RWPE2 (cell line): ENCODE measurements at regions not wholly inside any gene's neighbourhood (a gene's known extent, or its start where the extent isn't known, plus 50 kb on each side); places are given as distances from the start of the nearest gene placed in this dataset.

Experiments used
- ATAC-seq: fragments of 200-7000 bp; cut with Tn5 transposase; 3 replicates; pipeline ENCODE4 v1.9.1; 2021; ENCODE audit warnings: low read depth
- DNase-seq: peaks from one replicate; pipeline ENCODE4 v3.0.0-alpha.2; 2020; ENCODE audit warnings: low spot score
- H3K27ac ChIP-seq: fragments of 450-650 bp; 2 replicates; pipeline ENCODE4 v1.5.1; 2017; ENCODE audit warnings: mild to moderate bottlenecking; ENCODE audit not compliant: poor library complexity, severe bottlenecking
- H3K27me3 ChIP-seq: fragments of 250-450 bp; sonication (Bioruptor Pico); 2 replicates; pipeline ENCODE4 v1.5.1; 2021; ENCODE audit warnings: mild to moderate bottlenecking, moderate library complexity; ENCODE audit not compliant: insufficient read depth, poor library complexity, severe bottlenecking
- H3K36me3 ChIP-seq: fragments of 250-450 bp; sonication (Bioruptor Pico); 2 replicates; pipeline ENCODE4 v1.5.1; 2020; ENCODE audit warnings: low read depth, mild to moderate bottlenecking, moderate library complexity
- H3K4me1 ChIP-seq: fragments of 250-450 bp; sonication (Bioruptor Pico); 2 replicates; pipeline ENCODE4 v1.5.1; 2021; ENCODE audit warnings: mild to moderate bottlenecking, moderate library complexity; ENCODE audit not compliant: insufficient read depth, poor library complexity, severe bottlenecking
- H3K4me3 ChIP-seq: fragments of 250-450 bp; sonication (Bioruptor Pico); 2 replicates; pipeline ENCODE4 v1.5.1; 2021; ENCODE audit warnings: mild to moderate bottlenecking, moderate library complexity; ENCODE audit not compliant: severe bottlenecking
- H3K9me3 ChIP-seq: fragments of 250-450 bp; sonication (Bioruptor Pico); 2 replicates; pipeline ENCODE4 v1.5.1; 2021; ENCODE audit warnings: mild to moderate bottlenecking, moderate library complexity; ENCODE audit not compliant: severe bottlenecking
- TF ChIP-seq, protein P1 (sequence below): fragments of 450-650 bp; IDR thresholded peaks from one replicate; pipeline ENCODE4 v1.5.1; 2017; ENCODE audit warnings: mild to moderate bottlenecking, moderate library complexity; ENCODE audit not compliant: poor library complexity, severe bottlenecking

DNA sequence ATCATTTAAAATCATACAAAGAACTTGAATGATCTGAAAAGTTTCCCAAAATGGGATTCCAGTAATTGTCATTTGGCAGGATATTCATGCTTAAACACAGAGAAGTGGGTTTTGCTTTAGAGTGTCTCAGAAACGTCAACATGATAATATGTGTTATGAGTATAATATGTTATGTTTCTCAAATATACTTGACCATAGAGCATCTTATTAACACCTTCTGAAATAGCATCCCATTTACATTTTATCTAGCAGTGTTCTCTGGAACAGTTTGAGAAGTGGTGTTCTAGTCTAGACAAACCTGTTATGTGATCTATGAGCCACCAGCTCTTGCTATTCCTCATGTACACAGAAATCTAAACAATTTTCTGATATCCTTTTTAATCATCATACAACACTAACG is 588.8 kb upstream of the PBX1 start:
- ATAC-seq (no peak), DNase-seq (no peak)
- H3K9me3 ChIP-seq: no peaks in the 10 kb centered on the region
- H3K27ac ChIP-seq: no peak overlapping the region
- H3K27me3 ChIP-seq: no peaks in the 10 kb centered on the region
- H3K4me1 ChIP-seq: no peaks in the 10 kb centered on the region
- no peaks in the 10 kb centered on the region for H3K36me3 ChIP-seq
- no peak overlapping the region for H3K4me3 ChIP-seq
- TF ChIP-seq, protein P1, sequence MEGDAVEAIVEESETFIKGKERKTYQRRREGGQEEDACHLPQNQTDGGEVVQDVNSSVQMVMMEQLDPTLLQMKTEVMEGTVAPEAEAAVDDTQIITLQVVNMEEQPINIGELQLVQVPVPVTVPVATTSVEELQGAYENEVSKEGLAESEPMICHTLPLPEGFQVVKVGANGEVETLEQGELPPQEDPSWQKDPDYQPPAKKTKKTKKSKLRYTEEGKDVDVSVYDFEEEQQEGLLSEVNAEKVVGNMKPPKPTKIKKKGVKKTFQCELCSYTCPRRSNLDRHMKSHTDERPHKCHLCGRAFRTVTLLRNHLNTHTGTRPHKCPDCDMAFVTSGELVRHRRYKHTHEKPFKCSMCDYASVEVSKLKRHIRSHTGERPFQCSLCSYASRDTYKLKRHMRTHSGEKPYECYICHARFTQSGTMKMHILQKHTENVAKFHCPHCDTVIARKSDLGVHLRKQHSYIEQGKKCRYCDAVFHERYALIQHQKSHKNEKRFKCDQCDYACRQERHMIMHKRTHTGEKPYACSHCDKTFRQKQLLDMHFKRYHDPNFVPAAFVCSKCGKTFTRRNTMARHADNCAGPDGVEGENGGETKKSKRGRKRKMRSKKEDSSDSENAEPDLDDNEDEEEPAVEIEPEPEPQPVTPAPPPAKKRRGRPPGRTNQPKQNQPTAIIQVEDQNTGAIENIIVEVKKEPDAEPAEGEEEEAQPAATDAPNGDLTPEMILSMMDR: no peak

DNA sequence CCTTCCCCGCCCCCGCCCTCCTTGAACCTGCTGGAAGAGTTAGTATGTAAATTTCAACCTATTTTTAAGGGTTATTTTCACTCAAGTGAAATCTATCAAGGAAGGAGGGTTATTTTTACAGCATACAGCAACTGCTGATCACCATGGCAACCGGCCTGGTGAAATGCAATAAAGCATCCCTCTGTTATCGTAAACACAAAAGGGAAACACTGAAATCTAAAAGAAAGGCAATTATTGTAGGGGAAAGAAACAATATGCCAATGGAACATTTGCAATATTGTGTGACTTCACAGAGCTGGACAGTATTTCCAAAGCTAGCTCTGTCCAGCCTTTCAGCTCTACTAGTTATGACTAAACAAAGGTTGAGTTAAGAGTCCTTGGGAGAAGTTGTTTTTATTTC is 588.3 kb upstream of the PBX1 start:
- TF ChIP-seq, protein P1: no peak
- Histone ChIP-seq H3K27ac (no peak overlapping the region), H3K27me3 (no peaks in the 10 kb centered on the region), H3K4me3 (no peak overlapping the region), H3K36me3 (no peaks in the 10 kb centered on the region), H3K9me3 (no peaks in the 10 kb centered on the region), H3K4me1 (no peaks in the 10 kb centered on the region)
- DNase-seq: no peak
- ATAC-seq: no peak

DNA sequence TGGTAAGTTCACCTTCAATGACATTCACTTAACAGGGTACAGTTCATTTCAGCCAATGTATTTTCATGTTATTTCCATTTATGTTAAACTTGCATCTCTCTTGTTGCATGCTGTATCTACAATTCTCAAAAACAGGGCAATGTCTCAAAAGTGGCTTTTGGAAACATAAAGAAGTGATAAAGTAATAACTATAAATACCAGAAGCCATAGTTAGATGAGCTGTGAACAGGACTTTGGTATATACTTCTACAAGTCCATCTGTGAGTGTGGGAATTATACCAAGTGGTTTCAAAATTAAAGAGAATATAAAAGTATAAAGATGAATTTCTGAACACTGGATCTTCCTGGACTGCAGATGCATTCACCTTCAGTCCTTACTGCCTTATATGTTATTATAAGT is 585.4 kb upstream of the PBX1 start:
- Histone ChIP-seq H3K27ac (no peak overlapping the region), H3K4me1 (no peaks in the 10 kb centered on the region), H3K4me3 (no peak overlapping the region), H3K27me3 (no peaks in the 10 kb centered on the region), H3K36me3 (no peaks in the 10 kb centered on the region), H3K9me3 (no peaks in the 10 kb centered on the region)
- DNase-seq: no peak
- ATAC-seq: no peak
- TF ChIP-seq, protein P1: no peak

DNA sequence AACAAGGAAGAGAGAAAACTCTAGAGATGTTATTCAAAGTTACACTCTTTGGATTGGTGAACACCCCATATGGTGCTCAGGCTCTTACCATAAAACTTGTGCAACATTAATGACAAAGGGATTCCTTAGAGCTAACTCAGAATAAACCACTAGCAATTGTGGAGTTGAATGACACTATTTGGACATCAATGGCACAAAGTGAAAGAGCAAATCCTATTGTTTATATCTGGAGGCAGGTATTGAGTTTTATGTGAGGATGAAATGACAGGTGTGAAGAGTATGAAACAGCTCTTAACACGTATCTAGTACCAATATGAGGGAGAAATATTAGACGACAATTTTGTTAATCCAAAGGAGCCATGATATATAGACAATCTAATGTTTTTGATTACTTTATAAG is 584.9 kb upstream of the PBX1 start:
- no peak overlapping the region for H3K4me3 ChIP-seq
- no peak overlapping the region for H3K27ac ChIP-seq
- ATAC-seq: no peak
- H3K27me3 ChIP-seq: no peaks in the 10 kb centered on the region
- DNase-seq: no peak
- TF ChIP-seq, protein P1: no peak
- H3K36me3 ChIP-seq: no peaks in the 10 kb centered on the region
- no peaks in the 10 kb centered on the region for H3K9me3 ChIP-seq
- H3K4me1 ChIP-seq: no peaks in the 10 kb centered on the region

DNA sequence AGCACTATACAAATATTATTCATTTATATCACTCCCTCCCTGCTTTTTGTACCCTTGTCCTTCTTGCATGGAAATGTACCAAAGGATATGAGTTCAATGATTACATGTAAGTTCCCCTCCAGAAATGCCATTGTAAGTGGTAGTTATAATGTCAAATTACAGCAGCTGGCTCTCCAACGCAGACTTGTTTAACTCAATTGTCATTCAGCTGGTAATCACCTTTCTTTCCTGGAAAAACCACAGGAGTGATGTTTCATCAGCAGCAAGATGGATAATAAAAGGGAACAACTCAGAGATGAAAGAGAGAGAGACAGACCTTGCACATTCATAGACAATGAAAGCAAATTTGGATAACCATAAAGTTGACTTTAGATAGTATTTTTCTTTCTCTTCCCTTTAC is 578.6 kb upstream of the PBX1 start:
- H3K27me3 ChIP-seq: no peaks in the 10 kb centered on the region
- TF ChIP-seq, protein P1: no peak
- H3K27ac ChIP-seq: no peak overlapping the region
- ATAC-seq: no peak
- no peak overlapping the region for H3K4me3 ChIP-seq
- no peaks in the 10 kb centered on the region for H3K9me3 ChIP-seq
- no peaks in the 10 kb centered on the region for H3K36me3 ChIP-seq
- no peak for DNase-seq
- no peaks in the 10 kb centered on the region for H3K4me1 ChIP-seq
